ENCODE measurements at regions not wholly inside any gene's neighbourhood (a gene's known extent, or its start where the extent isn't known, plus 50 kb on each side); places are given as distances from the start of the nearest gene placed in this dataset.

- Histone ChIP-seq H2BK5ac (ENCODE audit: insufficient read length, low read length) (no peak overlapping the region), H3T11ph (ENCODE audit: low read length) (no peak overlapping the region), H3K4me1 (ENCODE audit: insufficient read depth, low read length) (peaks cover 3% of the 10 kb centered on the region; the same call in 1 of the 2 replicates), H2BK120ac (ENCODE audit: low read depth, low read length, poor library complexity, severe bottlenecking) (no peak overlapping the region), H2BK20ac (ENCODE audit: low read depth, low read length, poor library complexity, severe bottlenecking) (no peak overlapping the region), H4K91ac (ENCODE audit: insufficient read length, low read depth, low read length) (no peak overlapping the region), H3K56ac (ENCODE audit: insufficient read length, low read depth, low read length) (no peak overlapping the region), H2AK5ac (ENCODE audit: insufficient read length, low read length) (no peak overlapping the region), H3K27ac (ENCODE audit: insufficient read length, low read depth, low read length) (no peak overlapping the region), H4K5ac (ENCODE audit: insufficient read length, low read depth, low read length) (no peak overlapping the region), H3K23ac (ENCODE audit: insufficient read length, low read depth, low read length) (no peak overlapping the region), H2AFZ (ENCODE audit: low read length) (no peak overlapping the region), H3K4ac (ENCODE audit: low read depth, low read length) (no peak overlapping the region), H4K8ac (replicated peaks; ENCODE audit: insufficient read length, low read depth, low read length) (no peak overlapping the region), H3K14ac (ENCODE audit: insufficient read depth, low read length) (no peak overlapping the region), H3K4me2 (ENCODE audit: insufficient read depth, insufficient read length, low read length) (no peak overlapping the region), H2BK12ac (ENCODE audit: insufficient read length, low read depth, low read length) (no peak overlapping the region), H3K79me2 (ENCODE audit: insufficient read depth, low read length) (no peaks in the 10 kb centered on the region), H3K9ac (ENCODE audit: extremely low read depth, insufficient read length, low read length) (no peak overlapping the region), H4K20me1 (ENCODE audit: control insufficient read depth, insufficient read depth, insufficient read length) (no peaks in the 10 kb centered on the region), H3K79me1 (ENCODE audit: insufficient read depth, low read depth, low read length, poor library complexity, severe bottlenecking) (no peaks in the 10 kb centered on the region), H3K23me2 (ENCODE audit: insufficient read length, low read depth, low read length, poor library complexity, severe bottlenecking) (no peaks in the 10 kb centered on the region), H3K9me3 (ENCODE audit: control insufficient read depth, low read depth, low read length) (no peaks in the 10 kb centered on the region), H3K27me3 (ENCODE audit: insufficient read depth, low read length) (no peaks in the 10 kb centered on the region), H2BK15ac (ENCODE audit: low read depth, low read length) (no peak overlapping the region), H3K18ac (ENCODE audit: insufficient read length, low read depth, low read length) (no peak overlapping the region)
- Mint-ChIP-seq H3K36me3 (ENCODE audit: insufficient read depth in 1 of 3, low read depth in 3 of 3) (no peaks in the 10 kb centered on the region; a peak in 1 of 7 replicates), H3K27me3 (ENCODE audit: low read depth) (no peaks in the 10 kb centered on the region), H3K9me3 (no peaks in the 10 kb centered on the region), H3K27ac (0 out of 7 replicates have a peak overlapping the region, but pooled peaks of 1 of the 3 experiments have one; percentile 5), H3K4me3 (no peak overlapping the region), H3K4me1 (peaks cover 8 to 16% of the 10 kb centered on the region in 2 experiments)
- WGBS (ENCODE audit: extremely low coverage, insufficient read length, low lambda C conversion rate) = no CpG with 5 or more reads among the region's 3 CpGs
- DNase-seq = no peak
- no peak for TF ChIP-seq CTCF (conservative IDR thresholded peaks at IDR 0.05)
These were observed 179.6 kb upstream of the PUM3 start for GRCh38 chr9:3023449-3023848.
